ENCODE measurements at regions not wholly inside any gene's neighbourhood (a gene's known extent, or its start where the extent isn't known, plus 50 kb on each side); places are given as distances from the start of the nearest gene placed in this dataset.

- Histone ChIP-seq H3K27me3 (ENCODE audit: control insufficient read depth in 1 of 2, insufficient read depth in 2 of 2, low read length in 2 of 2) (no peaks in the 10 kb centered on the region), H3K4me1 (ENCODE audit: control insufficient read depth in 1 of 2, insufficient read depth in 2 of 2, low read length in 2 of 2) (no peaks in the 10 kb centered on the region), H3K9ac (ENCODE audit: low read depth in 1 of 2, low read length in 2 of 2) (no peak overlapping the region), H3K4me3 (ENCODE audit: low read depth in 1 of 2, low read length in 2 of 2) (no peak overlapping the region), H3K27ac (ENCODE audit: low read depth, low read length) (no peak overlapping the region), H3K36me3 (ENCODE audit: control insufficient read depth in 1 of 2, insufficient read depth in 2 of 2, low read length in 2 of 2) (no peaks in the 10 kb centered on the region), H3K9me3 (ENCODE audit: control insufficient read depth in 1 of 2, low read length in 2 of 2) (no peaks in the 10 kb centered on the region)
These were observed 106.5 kb downstream of the DACT2 start for GRCh38 chr6:168213121-168213524.

- no peaks in the 10 kb centered on the region for H3K9me3 ChIP-seq (ENCODE audit: control insufficient read depth in 1 of 2, low read length in 2 of 2)
- H3K9ac ChIP-seq (ENCODE audit: low read depth in 1 of 2, low read length in 2 of 2): no peak overlapping the region
- H3K27me3 ChIP-seq (ENCODE audit: control insufficient read depth in 1 of 2, insufficient read depth in 2 of 2, low read length in 2 of 2): no peaks in the 10 kb centered on the region
- no peak overlapping the region for H3K4me3 ChIP-seq (ENCODE audit: low read depth in 1 of 2, low read length in 2 of 2)
- H3K4me1 ChIP-seq (ENCODE audit: control insufficient read depth in 1 of 2, insufficient read depth in 2 of 2, low read length in 2 of 2): no peaks in the 10 kb centered on the region
- no peak overlapping the region for H3K27ac ChIP-seq (ENCODE audit: low read depth, low read length)
- no peaks in the 10 kb centered on the region for H3K36me3 ChIP-seq (ENCODE audit: control insufficient read depth in 1 of 2, insufficient read depth in 2 of 2, low read length in 2 of 2)
These were observed 107.2 kb downstream of the DACT2 start for GRCh38 chr6:168212362-168212761.

GRCh38 chr6:168211681-168212080 is 107.9 kb downstream of the DACT2 start:
- H3K4me1 ChIP-seq (ENCODE audit: control insufficient read depth in 1 of 2, insufficient read depth in 2 of 2, low read length in 2 of 2): no peaks in the 10 kb centered on the region
- no peak overlapping the region for H3K9ac ChIP-seq (ENCODE audit: low read depth in 1 of 2, low read length in 2 of 2)
- H3K27me3 ChIP-seq (ENCODE audit: control insufficient read depth in 1 of 2, insufficient read depth in 2 of 2, low read length in 2 of 2): no peaks in the 10 kb centered on the region
- H3K27ac ChIP-seq (ENCODE audit: low read depth, low read length): no peak overlapping the region
- no peaks in the 10 kb centered on the region for H3K36me3 ChIP-seq (ENCODE audit: control insufficient read depth in 1 of 2, insufficient read depth in 2 of 2, low read length in 2 of 2)
- no peak overlapping the region for H3K4me3 ChIP-seq (ENCODE audit: low read depth in 1 of 2, low read length in 2 of 2)
- H3K9me3 ChIP-seq (ENCODE audit: control insufficient read depth in 1 of 2, low read length in 2 of 2): no peaks in the 10 kb centered on the region

DNA sequence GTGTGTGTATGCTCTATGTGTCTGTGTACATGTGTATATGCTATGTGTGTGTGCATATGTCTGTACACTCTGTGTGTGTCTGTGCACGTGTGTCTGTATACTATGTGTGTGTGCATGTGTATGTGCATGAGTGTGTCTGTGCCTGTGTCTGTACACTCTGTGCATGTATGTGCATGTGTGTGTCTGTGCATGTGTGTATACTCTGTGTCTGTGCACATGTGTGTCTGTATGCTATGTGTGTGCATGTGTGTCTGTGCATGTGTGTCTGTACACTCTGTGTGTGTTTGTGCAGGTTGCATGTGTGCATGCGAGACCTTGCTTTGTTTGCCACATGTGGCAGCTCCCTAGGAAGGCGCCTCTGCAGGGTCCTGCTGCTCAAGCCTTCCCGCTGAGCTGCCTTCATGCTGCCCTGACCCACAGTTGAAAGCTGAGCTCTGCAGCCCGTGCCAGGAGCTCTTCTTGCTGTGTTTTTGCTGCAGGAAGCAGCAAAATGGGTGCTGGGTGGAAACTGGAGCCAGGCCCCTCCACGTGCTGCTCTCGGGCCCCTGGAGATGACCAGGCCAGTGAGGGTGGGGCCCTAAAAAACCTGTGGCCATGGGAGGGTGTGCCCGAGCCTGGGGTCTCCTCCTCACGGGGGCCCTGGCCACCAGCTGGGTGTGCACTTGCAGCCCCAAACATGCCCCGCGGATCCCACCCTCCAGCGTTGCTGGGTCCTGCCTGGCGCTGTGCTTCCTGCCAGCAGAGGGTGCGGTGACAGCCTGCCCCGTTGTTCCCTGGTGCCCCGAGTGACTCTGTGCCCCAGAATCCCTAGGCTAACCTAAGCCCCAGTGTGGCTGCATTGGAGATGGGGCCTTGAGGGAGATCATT is 109.1 kb downstream of the DACT2 start:
- Histone ChIP-seq H3K36me3 (ENCODE audit: control insufficient read depth in 1 of 2, insufficient read depth in 2 of 2, low read length in 2 of 2) (no peaks in the 10 kb centered on the region), H3K9ac (ENCODE audit: low read depth in 1 of 2, low read length in 2 of 2) (no peak overlapping the region), H3K27ac (ENCODE audit: low read depth, low read length) (no peak overlapping the region), H3K4me3 (ENCODE audit: low read depth in 1 of 2, low read length in 2 of 2) (no peak overlapping the region), H3K9me3 (ENCODE audit: control insufficient read depth in 1 of 2, low read length in 2 of 2) (no peaks in the 10 kb centered on the region), H3K27me3 (ENCODE audit: control insufficient read depth in 1 of 2, insufficient read depth in 2 of 2, low read length in 2 of 2) (no peaks in the 10 kb centered on the region), H3K4me1 (ENCODE audit: control insufficient read depth in 1 of 2, insufficient read depth in 2 of 2, low read length in 2 of 2) (no peaks in the 10 kb centered on the region)

DNA sequence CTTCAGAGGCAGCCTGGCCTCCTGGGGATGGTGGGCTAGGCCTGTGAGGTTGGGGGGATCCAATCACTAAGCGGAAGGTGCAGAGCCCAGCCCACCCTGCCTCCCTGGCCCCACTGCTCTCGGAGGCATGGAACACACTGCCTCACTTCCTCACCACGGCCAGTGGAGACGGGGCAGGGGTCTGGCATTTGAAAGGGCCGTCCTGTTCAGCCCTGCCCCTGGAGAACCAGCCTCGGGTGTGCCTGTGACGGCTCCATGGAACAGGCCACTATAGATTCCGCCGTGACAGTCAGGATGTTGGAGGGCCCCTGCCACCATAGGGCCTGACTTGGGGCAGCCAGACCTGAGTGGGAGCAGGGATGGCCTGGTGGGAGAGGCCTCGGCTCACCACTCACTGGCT is 110.2 kb downstream of the DACT2 start:
- no peak overlapping the region for H3K4me3 ChIP-seq (ENCODE audit: low read depth in 1 of 2, low read length in 2 of 2)
- H3K9ac ChIP-seq (ENCODE audit: low read depth in 1 of 2, low read length in 2 of 2): no peak overlapping the region
- no peak overlapping the region for H3K27ac ChIP-seq (ENCODE audit: low read depth, low read length)
- no peaks in the 10 kb centered on the region for H3K4me1 ChIP-seq (ENCODE audit: control insufficient read depth in 1 of 2, insufficient read depth in 2 of 2, low read length in 2 of 2)
- H3K36me3 ChIP-seq (ENCODE audit: control insufficient read depth in 1 of 2, insufficient read depth in 2 of 2, low read length in 2 of 2): no peaks in the 10 kb centered on the region
- no peaks in the 10 kb centered on the region for H3K9me3 ChIP-seq (ENCODE audit: control insufficient read depth in 1 of 2, low read length in 2 of 2)
- H3K27me3 ChIP-seq (ENCODE audit: control insufficient read depth in 1 of 2, insufficient read depth in 2 of 2, low read length in 2 of 2): no peaks in the 10 kb centered on the region

GRCh38 chr6:168208854-168209253 is 110.7 kb downstream of the DACT2 start:
- H3K4me1 ChIP-seq (ENCODE audit: control insufficient read depth in 1 of 2, insufficient read depth in 2 of 2, low read length in 2 of 2): no peaks in the 10 kb centered on the region
- no peak overlapping the region for H3K9ac ChIP-seq (ENCODE audit: low read depth in 1 of 2, low read length in 2 of 2)
- no peaks in the 10 kb centered on the region for H3K36me3 ChIP-seq (ENCODE audit: control insufficient read depth in 1 of 2, insufficient read depth in 2 of 2, low read length in 2 of 2)
- H3K27ac ChIP-seq (ENCODE audit: low read depth, low read length): no peak overlapping the region
- no peaks in the 10 kb centered on the region for H3K9me3 ChIP-seq (ENCODE audit: control insufficient read depth in 1 of 2, low read length in 2 of 2)
- no peaks in the 10 kb centered on the region for H3K27me3 ChIP-seq (ENCODE audit: control insufficient read depth in 1 of 2, insufficient read depth in 2 of 2, low read length in 2 of 2)
- H3K4me3 ChIP-seq (ENCODE audit: low read depth in 1 of 2, low read length in 2 of 2): no peak overlapping the region

- no peaks in the 10 kb centered on the region for H3K9me3 ChIP-seq (ENCODE audit: control insufficient read depth in 1 of 2, low read length in 2 of 2)
- no peak overlapping the region for H3K4me3 ChIP-seq (ENCODE audit: low read depth in 1 of 2, low read length in 2 of 2)
- no peak overlapping the region for H3K9ac ChIP-seq (ENCODE audit: low read depth in 1 of 2, low read length in 2 of 2)
- H3K36me3 ChIP-seq (ENCODE audit: control insufficient read depth in 1 of 2, insufficient read depth in 2 of 2, low read length in 2 of 2): no peaks in the 10 kb centered on the region
- H3K27me3 ChIP-seq (ENCODE audit: control insufficient read depth in 1 of 2, insufficient read depth in 2 of 2, low read length in 2 of 2): no peaks in the 10 kb centered on the region
- H3K27ac ChIP-seq (ENCODE audit: low read depth, low read length): no peak overlapping the region
- H3K4me1 ChIP-seq (ENCODE audit: control insufficient read depth in 1 of 2, insufficient read depth in 2 of 2, low read length in 2 of 2): no peaks in the 10 kb centered on the region
These were observed 111.2 kb downstream of the DACT2 start for GRCh38 chr6:168208402-168208801.

DNA sequence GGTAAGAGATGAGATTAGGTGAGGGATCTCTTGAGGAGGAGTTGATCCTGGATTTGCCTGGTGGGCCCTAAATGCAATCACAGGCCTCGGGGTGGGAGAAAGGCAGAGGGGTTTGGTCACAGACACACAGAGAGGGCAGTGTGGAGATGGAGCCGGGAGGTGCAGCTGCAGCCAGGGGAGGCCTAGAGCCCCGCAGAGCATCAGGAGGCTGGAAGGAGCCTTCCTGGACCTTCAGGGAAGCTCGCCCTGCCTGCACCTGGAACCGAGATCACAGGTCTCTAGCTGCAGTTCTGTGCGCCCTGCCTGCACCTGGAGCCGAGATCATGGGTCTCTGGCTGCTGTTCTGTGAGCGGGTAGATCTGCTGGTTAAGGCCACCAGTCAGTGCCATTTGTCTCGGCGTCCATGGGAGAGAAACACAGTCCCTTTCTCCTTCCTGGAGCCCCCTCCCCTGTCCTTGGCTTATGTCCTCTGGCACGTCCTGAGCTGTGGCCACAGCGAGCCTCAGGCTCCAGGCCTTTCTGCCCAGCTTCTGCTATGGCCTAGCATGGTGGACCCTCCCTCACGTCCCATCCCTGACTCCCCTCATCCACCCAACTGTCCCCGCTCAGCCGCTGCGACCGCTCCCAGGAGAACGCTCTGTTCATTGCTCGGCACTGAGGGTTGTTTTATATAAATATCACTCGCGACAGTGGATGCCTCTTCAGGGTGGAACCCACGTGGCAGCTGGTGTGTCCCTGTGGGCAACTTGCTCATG is 112.0 kb downstream of the DACT2 start:
- H3K4me3 ChIP-seq (ENCODE audit: low read depth in 1 of 2, low read length in 2 of 2): no peak overlapping the region
- no peak overlapping the region for H3K9ac ChIP-seq (ENCODE audit: low read depth in 1 of 2, low read length in 2 of 2)
- no peaks in the 10 kb centered on the region for H3K36me3 ChIP-seq (ENCODE audit: control insufficient read depth in 1 of 2, insufficient read depth in 2 of 2, low read length in 2 of 2)
- no peaks in the 10 kb centered on the region for H3K27me3 ChIP-seq (ENCODE audit: control insufficient read depth in 1 of 2, insufficient read depth in 2 of 2, low read length in 2 of 2)
- H3K9me3 ChIP-seq (ENCODE audit: control insufficient read depth in 1 of 2, low read length in 2 of 2): no peaks in the 10 kb centered on the region
- no peaks in the 10 kb centered on the region for H3K4me1 ChIP-seq (ENCODE audit: control insufficient read depth in 1 of 2, insufficient read depth in 2 of 2, low read length in 2 of 2)
- no peak overlapping the region for H3K27ac ChIP-seq (ENCODE audit: low read depth, low read length)

GRCh38 chr6:168206661-168207274 is 112.8 kb downstream of the DACT2 start:
- no peak overlapping the region for H3K9ac ChIP-seq (ENCODE audit: low read depth in 1 of 2, low read length in 2 of 2)
- H3K27me3 ChIP-seq (ENCODE audit: control insufficient read depth in 1 of 2, insufficient read depth in 2 of 2, low read length in 2 of 2): no peaks in the 10 kb centered on the region
- no peak overlapping the region for H3K27ac ChIP-seq (ENCODE audit: low read depth, low read length)
- H3K4me1 ChIP-seq (ENCODE audit: control insufficient read depth in 1 of 2, insufficient read depth in 2 of 2, low read length in 2 of 2): no peaks in the 10 kb centered on the region
- no peaks in the 10 kb centered on the region for H3K9me3 ChIP-seq (ENCODE audit: control insufficient read depth in 1 of 2, low read length in 2 of 2)
- H3K36me3 ChIP-seq (ENCODE audit: control insufficient read depth in 1 of 2, insufficient read depth in 2 of 2, low read length in 2 of 2): no peaks in the 10 kb centered on the region
- H3K4me3 ChIP-seq (ENCODE audit: low read depth in 1 of 2, low read length in 2 of 2): no peak overlapping the region

- no peaks in the 10 kb centered on the region for H3K9me3 ChIP-seq (ENCODE audit: control insufficient read depth in 1 of 2, low read length in 2 of 2)
- H3K4me1 ChIP-seq (ENCODE audit: control insufficient read depth in 1 of 2, insufficient read depth in 2 of 2, low read length in 2 of 2): no peaks in the 10 kb centered on the region
- no peak overlapping the region for H3K4me3 ChIP-seq (ENCODE audit: low read depth in 1 of 2, low read length in 2 of 2)
- no peaks in the 10 kb centered on the region for H3K36me3 ChIP-seq (ENCODE audit: control insufficient read depth in 1 of 2, insufficient read depth in 2 of 2, low read length in 2 of 2)
- H3K27me3 ChIP-seq (ENCODE audit: control insufficient read depth in 1 of 2, insufficient read depth in 2 of 2, low read length in 2 of 2): no peaks in the 10 kb centered on the region
- no peak overlapping the region for H3K27ac ChIP-seq (ENCODE audit: low read depth, low read length)
- H3K9ac ChIP-seq (ENCODE audit: low read depth in 1 of 2, low read length in 2 of 2): no peak overlapping the region
These were observed 113.4 kb downstream of the DACT2 start for GRCh38 chr6:168206186-168206585.

All from duodenal mucosa (tissue), 2 donors.